Liver (tissue), 8 donors: ENCODE measurements at regions not wholly inside any gene's neighbourhood (a gene's known extent, or its start where the extent isn't known, plus 50 kb on each side); places are given as distances from the start of the nearest gene placed in this dataset.

Source experiments
- DNase-seq: peaks from one replicate; pipeline ENCODE4 v3.0.0-alpha.2; 2017; ENCODE audit warnings: low spot score
- H3K27ac ChIP-seq, 2 donors: one replicate each; pipeline ENCODE4 v1.7.0; 2013; ENCODE audit warnings: inconsistent platforms in 2 of 2, low read length in 2 of 2, control low read depth in 1 of 2, low read depth in 1 of 2, mild to moderate bottlenecking in 1 of 2
- H3K27me3 ChIP-seq, 4 donors: one replicate each; pipeline versions ENCODE4 v1.6.1 to v1.7.0; 2013; ENCODE audit warnings: low read length in 3 of 4, inconsistent platforms in 1 of 4, mild to moderate bottlenecking in 1 of 4, moderate library complexity in 1 of 4; ENCODE audit not compliant: control insufficient read depth in 4 of 4, insufficient read depth in 4 of 4
- H3K36me3 ChIP-seq, 4 donors: one replicate each; pipeline versions ENCODE4 v1.6.1 to v1.7.0; 2013; ENCODE audit warnings: low read length in 3 of 4, mild to moderate bottlenecking in 3 of 4, low read depth in 1 of 4, moderate library complexity in 1 of 4; ENCODE audit not compliant: control insufficient read depth in 4 of 4, insufficient read depth in 3 of 4
- H3K4me1 ChIP-seq, 4 donors: one replicate each; pipeline versions ENCODE4 v1.6.1 to v1.7.0; 2013; ENCODE audit warnings: low read length in 3 of 4, mild to moderate bottlenecking in 3 of 4, moderate library complexity in 1 of 4; ENCODE audit not compliant: control insufficient read depth in 4 of 4, insufficient read depth in 4 of 4
- H3K4me3 ChIP-seq, 3 donors: one replicate each; pipeline versions ENCODE4 v1.6.1 to v1.7.0; 2013; ENCODE audit warnings: low read length in 3 of 3, control low read depth in 1 of 3, low read depth in 1 of 3, mild to moderate bottlenecking in 1 of 3
- H3K9ac ChIP-seq, 2 donors: one replicate each; pipeline ENCODE4 v1.7.0; 2013; ENCODE audit warnings: low read length in 2 of 2, mild to moderate bottlenecking in 2 of 2, moderate library complexity in 2 of 2, control low read depth in 1 of 2, low read depth in 1 of 2
- H3K9me3 ChIP-seq, 4 donors: one replicate each; pipeline versions ENCODE4 v1.6.1 to v1.7.0; 2013; ENCODE audit warnings: low read length in 3 of 4; ENCODE audit not compliant: control insufficient read depth in 4 of 4
- CTCF ChIP-seq: fragments of 150-350 bp; IDR thresholded peaks from 2 replicates; pipeline ENCODE4 v1.5.1; 2017; ENCODE audit warnings: improper control_type of control experiment, low read depth, low read length; ENCODE audit not compliant: missing input control
- EGR1 ChIP-seq, 2 donors: IDR thresholded peaks; 2 replicates each; pipeline ENCODE4 v1.6.1; 2016 to 2018; ENCODE audit warnings: antibody characterized with exemption in 2 of 2, low read depth in 2 of 2
- FOXA1 ChIP-seq: IDR thresholded peaks from 2 replicates; pipeline ENCODE4 v1.6.1; 2016; ENCODE audit warnings: antibody characterized with exemption
- FOXA2 ChIP-seq: IDR thresholded peaks from 2 replicates; pipeline ENCODE4 v1.6.1; 2016; ENCODE audit warnings: antibody characterized with exemption
- HNF4A ChIP-seq, 2 donors: conservative IDR thresholded peaks; 2 replicates each; pipeline ENCODE4 v1.6.1; 2016; ENCODE audit warnings: antibody characterized with exemption in 2 of 2, mild to moderate bottlenecking in 2 of 2
- MAX ChIP-seq: IDR thresholded peaks from 2 replicates; pipeline ENCODE4 v1.6.1; 2016; ENCODE audit warnings: antibody characterized with exemption
- RAD21 ChIP-seq, 2 donors: IDR thresholded peaks; 2 replicates each; pipeline ENCODE4 v1.6.1; 2016; ENCODE audit warnings: antibody characterized with exemption in 2 of 2, mild to moderate bottlenecking in 2 of 2
- REST ChIP-seq: IDR thresholded peaks from 2 replicates; pipeline ENCODE4 v1.6.1; 2016; ENCODE audit warnings: antibody characterized with exemption, mild to moderate bottlenecking
- RXRA ChIP-seq, 2 donors: IDR thresholded peaks; 2 replicates each; pipeline ENCODE4 v1.6.1; 2017 to 2018; ENCODE audit warnings: antibody characterized with exemption in 2 of 2, mild to moderate bottlenecking in 1 of 2
- SP1 ChIP-seq: IDR thresholded peaks from 2 replicates; pipeline ENCODE4 v1.6.1; 2018; ENCODE audit warnings: antibody characterized with exemption, mild to moderate bottlenecking
- YY1 ChIP-seq: IDR thresholded peaks from 2 replicates; pipeline ENCODE4 v1.6.1; 2016; ENCODE audit warnings: antibody characterized with exemption, mild to moderate bottlenecking
- WGBS: extraction: QIAGEN DNeasy Blood & Tissue Kit; methylation state at CpG from one replicate; pipeline ENCODE4 v1.1.7; 2013; 5-methylcytosine and 5-hydroxymethylcytosine counted together
- donor health status: healthy.
- donor health status: healthy.
- donor health status: healthy.
- donor health status: healthy.
- donor health status: healthy.

GRCh38 chr11:64455456-64456261, 96.7 kb downstream of the RPS6KA4 start:
- H3K27me3 ChIP-seq: no peaks in the 10 kb centered on the region
- DNase-seq: no peak
- no peaks in the 10 kb centered on the region for H3K4me1 ChIP-seq
- 85% methylated on average over 22 of the region's 22 CpGs for WGBS
- H3K4me3 ChIP-seq: no peak overlapping the region
- no peak for TF ChIP-seq RXRA (IDR thresholded peaks at IDR 0.05)
- no peak for TF ChIP-seq REST
- TF ChIP-seq MAX: no peak
- no peak for TF ChIP-seq YY1
- no peak for TF ChIP-seq FOXA1
- no peak for TF ChIP-seq HNF4A (conservative IDR thresholded peaks at IDR 0.05)
- no peak for TF ChIP-seq SP1
- no peak for TF ChIP-seq RAD21 (IDR thresholded peaks at IDR 0.05)
- TF ChIP-seq EGR1 (IDR thresholded peaks at IDR 0.05; ENCODE audit: low read depth in 2 of 2): no peak
- H3K9ac ChIP-seq: no peak overlapping the region
- H3K9me3 ChIP-seq: no peaks in the 10 kb centered on the region
- no peak overlapping the region for H3K27ac ChIP-seq
- H3K36me3 ChIP-seq: no peaks in the 10 kb centered on the region

- H3K9me3 ChIP-seq: no peaks in the 10 kb centered on the region
- DNase-seq: no peak
- no peaks in the 10 kb centered on the region for H3K36me3 ChIP-seq
- no peaks in the 10 kb centered on the region for H3K4me1 ChIP-seq
- H3K27me3 ChIP-seq: no peaks in the 10 kb centered on the region
- TF ChIP-seq FOXA2 (no peak), HNF4A (conservative IDR thresholded peaks at IDR 0.05) (no peak), EGR1 (IDR thresholded peaks at IDR 0.05; ENCODE audit: low read depth in 2 of 2) (no peak), YY1 (no peak), CTCF (no peak), FOXA1 (no peak)
- no peak overlapping the region for H3K9ac ChIP-seq
- no peak overlapping the region for H3K4me3 ChIP-seq
- 93% methylated on average over 23 of the region's 23 CpGs for WGBS
- no peak overlapping the region for H3K27ac ChIP-seq
These were observed 97.8 kb downstream of the RPS6KA4 start for GRCh38 chr11:64456509-64457320.
